HCT116 (cell line): ENCODE measurements at regions not wholly inside any gene's neighbourhood (a gene's known extent, or its start where the extent isn't known, plus 50 kb on each side); places are given as distances from the start of the nearest gene placed in this dataset.

ENCODE experiments used
- ATAC-seq: fragments of 200-7000 bp; cut with Tn5 transposase; 2 replicates; pipeline ENCODE4 v1.9.1; 2020; ENCODE audit warnings: mild to moderate bottlenecking, moderate library complexity
- BruUV-seq: library from RNA; stranded (reverse); fragments of 400-500 nt; replicated peaks from 2 replicates; lab custom pipeline; 2021; lab: Mats Ljungman, UMichigan
- CTCF ChIA-PET: fragments of 300-600 bp; sonication (Branson Sonifier 250); formaldehyde crosslinking; loops from one replicate; lab custom pipeline; 2021; ENCODE audit warnings: antibody characterized with exemption; lab: Charles Lee
- POLR2A ChIA-PET: fragments of 300-600, 350-600 bp; sonication (Branson Sonifier 250); formaldehyde crosslinking; loops from one replicate; lab custom pipeline; 2021; ENCODE audit warnings: antibody characterized with exemption; lab: Charles Lee
- RAD21 ChIA-PET, 2 experiments: fragments of 300-600 bp; sonication (Branson Sonifier 250); formaldehyde crosslinking; loops; one replicate each; lab custom pipeline; 2023; ENCODE audit warnings: low total read pairs in 2 of 2; ENCODE audit not compliant: uncharacterized antibody in 2 of 2, unreplicated experiment in 2 of 2, low non-redundant PET in 1 of 2; lab: Charles Lee
- DNase-seq: peaks from one replicate; pipeline ENCODE4 v3.0.0-alpha.2; 2010; ENCODE audit warnings: low read depth, low spot score
- H2AFZ ChIP-seq: fragments of 200-600 bp; shearing (Covaris generic), sonication (generic); 2 replicates; pipeline ENCODE4 v1.6.1; 2017; ENCODE audit warnings: low read depth, mixed run types, mixed read lengths, antibody characterized with exemption, low read length; ENCODE audit not compliant: poor library complexity, severe bottlenecking
- H3K27ac ChIP-seq: 2 replicates; pipeline ENCODE4 v1.5.1; 2012; ENCODE audit warnings: low read depth, low read length
- H3K27me3 ChIP-seq: fragments of 200-600 bp; sonication (generic); 2 replicates; pipeline ENCODE4 v1.6.1; 2016; ENCODE audit warnings: mixed run types, low read length, mixed read lengths; ENCODE audit not compliant: insufficient read depth
- H3K36me3 ChIP-seq, 2 experiments: fragments of 200-500 bp in 1 of 2; fragments of 200-600 bp in 1 of 2; sonication (Bioruptor generic) in 1 of 2; sonication (generic) in 1 of 2; 2 replicates each; pipeline versions ENCODE4 v1.5.1 to v1.6.1; 2014 to 2016; ENCODE audit warnings: low read length in 2 of 2, inconsistent platforms in 1 of 2, mixed read lengths in 1 of 2, mixed run types in 1 of 2; ENCODE audit not compliant: insufficient read depth in 2 of 2, control insufficient read depth in 1 of 2
- H3K4me1 ChIP-seq, 2 experiments: fragments of 200-600 bp in 1 of 2; sonication (generic) in 1 of 2; 2 replicates each; pipeline versions ENCODE4 v1.5.1 to v1.6.1; 2012 to 2017; ENCODE audit warnings: low read length in 2 of 2, inconsistent platforms in 1 of 2, mild to moderate bottlenecking in 1 of 2, mixed read lengths in 1 of 2, mixed run types in 1 of 2, moderate library complexity in 1 of 2; ENCODE audit not compliant: insufficient read depth in 2 of 2, control insufficient read depth in 1 of 2
- H3K4me2 ChIP-seq: fragments of 200-600 bp; sonication (generic); 2 replicates; pipeline ENCODE4 v1.6.1; 2017; ENCODE audit warnings: mixed run types, low read length, mixed read lengths
- H3K4me3 ChIP-seq, 2 experiments: fragments of 200-600 bp in 1 of 2; sonication (generic) in 1 of 2; replicated peaks in 1 of 2; 2 replicates each; pipeline ENCODE4 v1.5.1; 2011 to 2016; ENCODE audit warnings: low read length in 2 of 2, control low read depth in 1 of 2, low read depth in 1 of 2, mild to moderate bottlenecking in 1 of 2, mixed read lengths in 1 of 2, mixed run types in 1 of 2
- H3K79me2 ChIP-seq: fragments of 200-600 bp; sonication (generic); 2 replicates; pipeline ENCODE4 v1.6.1; 2017; ENCODE audit warnings: mild to moderate bottlenecking, mixed run types, low read length, moderate library complexity, mixed read lengths; ENCODE audit not compliant: insufficient read depth
- H3K9ac ChIP-seq: fragments of 200-600 bp; sonication (generic); 2 replicates; pipeline ENCODE4 v1.6.1; 2016; ENCODE audit warnings: low read length, mixed read lengths
- H3K9me2 ChIP-seq: fragments of 200-600 bp; sonication (generic), shearing (Covaris generic); 2 replicates; pipeline ENCODE4 v1.6.1; 2017; ENCODE audit warnings: mixed run types, mild to moderate bottlenecking, moderate library complexity; ENCODE audit not compliant: insufficient read depth
- H3K9me3 ChIP-seq, 2 experiments: fragments of 200-500 bp in 1 of 2; fragments of 200-600 bp in 1 of 2; sonication (Bioruptor generic) in 1 of 2; sonication (generic) in 1 of 2; 2 replicates each; pipeline ENCODE4 v1.6.1; 2014 to 2017; ENCODE audit warnings: low read length in 2 of 2, mixed read lengths in 2 of 2, inconsistent platforms in 1 of 2, low read depth in 1 of 2, mild to moderate bottlenecking in 1 of 2, mixed run types in 1 of 2, moderate library complexity in 1 of 2; ENCODE audit not compliant: control insufficient read depth in 1 of 2, insufficient read depth in 1 of 2
- H4K20me1 ChIP-seq: fragments of 200-600 bp; sonication (generic), shearing (Covaris generic); 2 replicates; pipeline ENCODE4 v1.6.1; 2017; ENCODE audit warnings: mixed run types, mild to moderate bottlenecking, moderate library complexity; ENCODE audit not compliant: insufficient read depth
- ATF3 ChIP-seq: IDR thresholded peaks from 2 replicates; pipeline ENCODE4 v1.6.1; 2012
- EZH2phosphoT487 ChIP-seq: fragments of 200-600 bp; IDR thresholded peaks from 2 replicates; pipeline ENCODE4 v1.6.1; 2018; ENCODE audit warnings: antibody characterized with exemption, borderline replicate concordance
- FOSL1 ChIP-seq: IDR thresholded peaks from 2 replicates; pipeline ENCODE4 v1.6.1; 2012; ENCODE audit warnings: low read depth
- REST ChIP-seq: IDR thresholded peaks from 2 replicates; pipeline ENCODE4 v1.6.1; 2012; ENCODE audit warnings: low read depth
- SIN3A ChIP-seq: IDR thresholded peaks from 2 replicates; pipeline ENCODE4 v1.6.1; 2012; ENCODE audit warnings: low read depth
- ZFX ChIP-seq: fragments of 450-650 bp; IDR thresholded peaks from 2 replicates; pipeline ENCODE4 v1.6.1; 2017
- ZNF274 ChIP-seq: fragments of 200-500 bp; sonication (Bioruptor generic); IDR thresholded peaks from 2 replicates; pipeline ENCODE4 v1.6.1; 2014; ENCODE audit warnings: mild to moderate bottlenecking, low read depth, low read length, inconsistent platforms
- intact Hi-C: fragments of 100-400 bp; cut with micrococcal nuclease; formaldehyde crosslinking; loops from 2 replicates; pipeline ENCODE4 v1.10.0; 2022

- no peak for TF ChIP-seq ATF3
Measured at GRCh38 chr18:38923540-38923939, 1357.9 kb upstream of the CELF4 start (continued).

GRCh38 chr18:38923126-38923525 is 1357.5 kb upstream of the CELF4 start:
- no peaks in the 10 kb centered on the region for H3K4me1 ChIP-seq
- no peaks in the 10 kb centered on the region for H3K36me3 ChIP-seq
- no peak overlapping the region for H3K27ac ChIP-seq
- H3K27me3 ChIP-seq: no peaks in the 10 kb centered on the region
- no peak overlapping the region for H3K9ac ChIP-seq
- POLR2A ChIA-PET: no interaction called here
- intact Hi-C loops: no loop called here
- no peaks in the 10 kb centered on the region for H4K20me1 ChIP-seq
- DNase-seq (no peak), ATAC-seq (no peak)
- no peaks in the 10 kb centered on the region for H3K9me2 ChIP-seq
- no TSS peak for BruUV-seq
- RAD21 ChIA-PET: no interaction called here
- no peaks in the 10 kb centered on the region for H3K79me2 ChIP-seq
- H3K4me3 ChIP-seq: no peak overlapping the region
- CTCF ChIA-PET: no interaction called here
- H3K4me2 ChIP-seq: no peak overlapping the region
- H3K9me3 ChIP-seq: no peaks in the 10 kb centered on the region
- H2AFZ ChIP-seq: no peak overlapping the region
- TF ChIP-seq EZH2phosphoT487 (no peak), FOSL1 (no peak)

GRCh38 chr18:38909972-38910371 is 1344.4 kb upstream of the CELF4 start:
- H4K20me1 ChIP-seq: no peaks in the 10 kb centered on the region
- H3K79me2 ChIP-seq: no peaks in the 10 kb centered on the region
- no peaks in the 10 kb centered on the region for H3K9me2 ChIP-seq
- no peak overlapping the region for H3K9ac ChIP-seq
- ChIA-PET POLR2A (no interaction called here), RAD21 (no interaction called here), CTCF (no interaction called here)
- H3K27ac ChIP-seq: no peak overlapping the region
- no peak overlapping the region for H2AFZ ChIP-seq
- no peaks in the 10 kb centered on the region for H3K27me3 ChIP-seq
- TF ChIP-seq SIN3A (no peak), ZFX (no peak), REST (no peak), ZNF274 (no peak)
- H3K4me3 ChIP-seq: no peak overlapping the region
- BruUV-seq: no TSS peak
- DNase-seq (no peak), ATAC-seq (no peak)
- H3K4me2 ChIP-seq: no peak overlapping the region
- intact Hi-C loops: no loop called here
- no peaks in the 10 kb centered on the region for H3K36me3 ChIP-seq
- H3K9me3 ChIP-seq: no peaks in the 10 kb centered on the region; a peak in 1 of 4 replicates
- no peaks in the 10 kb centered on the region for H3K4me1 ChIP-seq
